GM12878 (cell line): ENCODE measurements at regions not wholly inside any gene's neighbourhood (a gene's known extent, or its start where the extent isn't known, plus 50 kb on each side); places are given as distances from the start of the nearest gene placed in this dataset.

Experiments
- ATAC-seq: fragments of 200-7000 bp; cut with Tn5 transposase; 3 replicates; pipeline ENCODE4 v1.9.1; 2020; ENCODE audit warnings: mild to moderate bottlenecking, moderate library complexity
- BruUV-seq: library from RNA; stranded (reverse); fragments of 400-500 nt; replicated peaks from 2 replicates; lab custom pipeline; 2021; lab: Mats Ljungman, UMichigan
- CTCF ChIA-PET: fragments of 300-600 bp; sonication (Branson Sonifier 250); formaldehyde crosslinking; extraction: SDS; loops from one replicate; lab custom pipeline; 2021; ENCODE audit warnings: inconsistent platforms; lab: Yijun Ruan, JAX
- POLR2A ChIA-PET: fragments of 350-600 bp; formaldehyde crosslinking; extraction: SDS; loops from one replicate; lab custom pipeline; 2021; ENCODE audit warnings: inconsistent platforms; lab: Charles Lee
- RAD21 ChIA-PET: fragments of 300-600 bp; sonication (Branson Sonifier 250); formaldehyde crosslinking; loops from one replicate; lab custom pipeline; 2023; ENCODE audit warnings: antibody characterized with exemption; ENCODE audit not compliant: unreplicated experiment; lab: Charles Lee
- SMC1A ChIA-PET: fragments of 300-600 bp; sonication (Branson Sonifier 250); formaldehyde crosslinking; loops from one replicate; lab custom pipeline; 2023; ENCODE audit not compliant: unreplicated experiment, uncharacterized antibody; lab: Charles Lee
- DNase-seq: peaks from one replicate; pipeline ENCODE4 v3.0.0-alpha.2; 2011; ENCODE audit warnings: low read depth, low spot score
- FAIRE-seq: peaks from 3 replicates; lab custom pipeline; 2011; peaks lifted over from hg19 to GRCh38; lab: Jason Lieb, UNC
- H2AFZ ChIP-seq: 2 replicates; pipeline ENCODE4 v1.6.0; 2011; ENCODE audit warnings: low read depth, low read length, control low read depth; ENCODE audit not compliant: control insufficient read depth
- H3K27ac ChIP-seq: 2 replicates; pipeline ENCODE4 v1.5.1; 2011; ENCODE audit warnings: control low read depth; ENCODE audit not compliant: control insufficient read depth, insufficient read depth
- H3K27me3 ChIP-seq, 2 experiments: replicated peaks in 1 of 2; 2 replicates each; pipeline versions ENCODE4 v1.6.0 to v1.6.1; 2011; ENCODE audit warnings: low read length in 1 of 2; ENCODE audit not compliant: control insufficient read depth in 2 of 2, insufficient read depth in 2 of 2
- H3K36me3 ChIP-seq, 2 experiments: 2 replicates each; pipeline ENCODE4 v1.5.1; 2011; ENCODE audit warnings: low read length in 1 of 2; ENCODE audit not compliant: control insufficient read depth in 2 of 2, insufficient read depth in 2 of 2
- H3K4me1 ChIP-seq: 2 replicates; pipeline ENCODE4 v1.6.1; 2011; ENCODE audit warnings: mild to moderate bottlenecking, low read length, moderate library complexity, mixed read lengths; ENCODE audit not compliant: control insufficient read depth, insufficient read depth
- H3K4me2 ChIP-seq: 2 replicates; pipeline ENCODE4 v1.6.0; 2011; ENCODE audit warnings: control low read depth; ENCODE audit not compliant: control insufficient read depth, insufficient read depth
- H3K4me3 ChIP-seq: fragments of 200-600 bp; sonication (generic); 2 replicates; pipeline ENCODE4 v1.5.1; 2016
- H3K79me2 ChIP-seq: 2 replicates; pipeline ENCODE4 v1.6.0; 2011; ENCODE audit warnings: low read length; ENCODE audit not compliant: control insufficient read depth, insufficient read depth
- H3K9ac ChIP-seq: 2 replicates; pipeline ENCODE4 v1.8.0; 2011; ENCODE audit warnings: low read length, control low read depth, mixed read lengths; ENCODE audit not compliant: control insufficient read depth, insufficient read depth
- H3K9me3 ChIP-seq: replicated peaks from 3 replicates; pipeline ENCODE4 v1.5.1; 2011; ENCODE audit warnings: mild to moderate bottlenecking, low read length; ENCODE audit not compliant: control insufficient read depth, insufficient read depth
- H4K20me1 ChIP-seq: 2 replicates; pipeline ENCODE4 v1.6.0; 2011; ENCODE audit not compliant: control insufficient read depth, insufficient read depth
- CBX3 ChIP-seq: fragments of 200-600 bp; sonication (generic); IDR thresholded peaks from 2 replicates; pipeline ENCODE4 v1.6.1; 2016; ENCODE audit warnings: low read depth, borderline replicate concordance
- CTCF ChIP-seq, 3 experiments: IDR thresholded peaks in 2 of 3; conservative IDR thresholded peaks in 1 of 3; 2 replicates each; pipeline ENCODE4 v1.5.1; 2011; ENCODE audit warnings: low read depth in 3 of 3, low read length in 3 of 3, mild to moderate bottlenecking in 3 of 3, control low read depth in 2 of 3, moderate library complexity in 2 of 3, inconsistent platforms in 1 of 3, mixed read lengths in 1 of 3; ENCODE audit not compliant: control insufficient read depth in 2 of 3, insufficient read depth in 1 of 3; ENCODE audit errors: extremely low read depth in 1 of 3
- MLLT1 ChIP-seq: fragments of 450-650 bp; IDR thresholded peaks from 2 replicates; pipeline ENCODE4 v1.6.1; 2016; ENCODE audit warnings: mild to moderate bottlenecking
- MYC ChIP-seq: IDR thresholded peaks from 2 replicates; pipeline ENCODE4 v1.6.1; 2011; ENCODE audit warnings: mild to moderate bottlenecking, low read length, moderate library complexity, inconsistent platforms; ENCODE audit not compliant: insufficient read depth, insufficient replicate concordance, insufficient read length, severe bottlenecking
- PML ChIP-seq: IDR thresholded peaks from 2 replicates; pipeline ENCODE4 v1.6.1; 2012; ENCODE audit warnings: low read length, inconsistent platforms
- RAD21 ChIP-seq: IDR thresholded peaks from 2 replicates; pipeline ENCODE4 v1.6.1; 2011; ENCODE audit warnings: mild to moderate bottlenecking, low read depth, low read length, moderate library complexity; ENCODE audit not compliant: insufficient read depth
- SMC3 ChIP-seq: IDR thresholded peaks from 2 replicates; pipeline ENCODE4 v1.6.1; 2011; ENCODE audit warnings: low read length, improper control_type of control experiment, borderline replicate concordance
- SP1 ChIP-seq: IDR thresholded peaks from one replicate; pipeline ENCODE4 v1.6.1; 2011; ENCODE audit warnings: low read depth, low read length
- SUZ12 ChIP-seq: fragments of 200-600 bp; sonication (generic); IDR thresholded peaks from one replicate; pipeline ENCODE4 v1.6.1; 2018; ENCODE audit warnings: antibody characterized with exemption, mild to moderate bottlenecking; ENCODE audit not compliant: unreplicated experiment
- YY1 ChIP-seq: IDR thresholded peaks from 2 replicates; pipeline ENCODE4 v1.6.1; 2011; ENCODE audit warnings: low read depth, mild to moderate bottlenecking, low read length
- ZNF207 ChIP-seq: fragments of 450-650 bp; IDR thresholded peaks from 2 replicates; pipeline ENCODE4 v1.6.1; 2014; ENCODE audit warnings: antibody characterized with exemption, mild to moderate bottlenecking, borderline replicate concordance
- ZNF622 ChIP-seq: fragments of 450-650 bp; IDR thresholded peaks from 2 replicates; pipeline ENCODE4 v1.6.1; 2017; ENCODE audit warnings: mild to moderate bottlenecking, inconsistent platforms
- WGBS: methylation state at CpG from one replicate; pipeline ENCODE4 v1.1.6; 2016; ENCODE audit warnings: low lambda C conversion rate; ENCODE audit not compliant: insufficient replicate concordance, insufficient coverage; ENCODE audit errors: missing lambda C conversion rate; 5-methylcytosine and 5-hydroxymethylcytosine counted together
- in situ Hi-C: fragments of 300-500 bp; cut with MboI; formaldehyde crosslinking; loops from 9 replicates; pipeline ENCODE4 v1.14.3; 2018; ENCODE audit warnings: mixed read lengths
- intact Hi-C: fragments of 100-400 bp; cut with micrococcal nuclease; formaldehyde crosslinking; loops from one replicate; pipeline ENCODE4 v1.14.2; 2022; ENCODE audit not compliant: unreplicated experiment

- intact Hi-C loops: loop anchor here (1.0 to 5.0 kb wide), 2 partner anchors 96 to 253 kb away; partner anchors contain the start of gene AMMECR1
- no peak for FAIRE-seq
These were observed 54.5 kb downstream of the RTL9 start for GRCh38 chrX:110412971-110413726.

More at GRCh38 chrX:110412971-110413726, 54.5 kb downstream of the RTL9 start:
- ChIA-PET POLR2A (no interaction called here), SMC1A (interaction anchor here (0.6 to 18.9 kb wide), 7 partner anchors 12 to 522 kb away, joined by 3 to 289 read pairs (median 4); no protein-coding TSS in a partner anchor), RAD21 (interaction anchor here (0.7 to 9.3 kb wide), 4 partner anchors 251 to 267 kb away, joined by 3 to 130 read pairs (median 8); no protein-coding TSS in a partner anchor), CTCF (interaction anchor here (1.0 to 23.1 kb wide), 12 partner anchors 7 to 424 kb away, joined by 3 to 792 read pairs (median 6); no protein-coding TSS in a partner anchor)
- H3K27me3 ChIP-seq: no peaks in the 10 kb centered on the region
- no peaks in the 10 kb centered on the region for H3K36me3 ChIP-seq
- no peaks in the 10 kb centered on the region for H4K20me1 ChIP-seq
- in situ Hi-C loops: no loop called here
- ATAC-seq: peak; percentile 92
- 14% methylated on average over 18 of the region's 18 CpGs for WGBS
- no peak overlapping the region for H2AFZ ChIP-seq
- TF ChIP-seq CBX3 (no peak), SP1 (no peak), SUZ12 (no peak), ZNF622 (no peak), MYC (no peak), PML (no peak), CTCF (IDR thresholded peaks at IDR 0.05 in 2 of 3, conservative IDR thresholded peaks at IDR 0.05 in 1 of 3; ENCODE audit: control insufficient read depth in 2 of 3, extremely low read depth in 1 of 3, insufficient read depth in 1 of 3, low read depth in 3 of 3, low read length in 3 of 3) (peak; percentile 85 to 89 (median 88)), YY1 (0 out of 2 replicates have a peak, but pooled peaks have one; percentile 38), RAD21 (peak; percentile 74), MLLT1 (no peak), ZNF207 (no peak), SMC3 (peak; percentile 63)
- no peaks in the 10 kb centered on the region for H3K79me2 ChIP-seq
- BruUV-seq: no TSS peak
- H3K9ac ChIP-seq: no peak overlapping the region
- no peak for DNase-seq
- H3K4me1 ChIP-seq: peaks cover 5% of the 10 kb centered on the region
- no peak overlapping the region for H3K4me3 ChIP-seq
- H3K9me3 ChIP-seq: no peaks in the 10 kb centered on the region
- H3K27ac ChIP-seq: no peak overlapping the region
- H3K4me2 ChIP-seq: no peak overlapping the region
